ENCODE measurements at regions not wholly inside any gene's neighbourhood (a gene's known extent, or its start where the extent isn't known, plus 50 kb on each side); places are given as distances from the start of the nearest gene placed in this dataset.

- DNase-seq = no peak
These were observed 843.7 kb upstream of the WWC1 start for GRCh38 chr5:167447466-167448375.

GRCh38 chr5:167448376-167448775 is 843.1 kb upstream of the WWC1 start:
- DNase-seq = no peak

DNA sequence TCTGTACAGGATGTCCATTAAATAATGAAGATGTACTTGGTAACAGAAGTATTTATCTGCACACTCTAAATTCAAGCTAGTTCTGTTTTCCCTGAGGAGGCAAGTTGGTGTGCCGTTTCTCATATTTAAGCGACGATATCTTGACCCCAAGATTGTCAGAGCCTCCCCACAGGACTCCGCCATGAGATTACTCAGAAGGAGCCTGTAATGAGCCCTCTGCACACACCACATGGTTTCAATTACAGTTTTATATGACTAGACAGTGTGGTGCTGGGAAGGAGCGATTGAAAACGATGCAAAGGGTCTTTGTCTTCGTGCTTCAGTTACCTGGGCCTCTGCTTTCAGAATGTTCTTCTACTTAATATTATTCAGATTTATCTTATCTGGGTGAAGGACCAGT is 840.4 kb upstream of the WWC1 start:
- DNase-seq = no peak

GRCh38 chr5:167452136-167452535 is 839.3 kb upstream of the WWC1 start:
- no peak for DNase-seq

DNA sequence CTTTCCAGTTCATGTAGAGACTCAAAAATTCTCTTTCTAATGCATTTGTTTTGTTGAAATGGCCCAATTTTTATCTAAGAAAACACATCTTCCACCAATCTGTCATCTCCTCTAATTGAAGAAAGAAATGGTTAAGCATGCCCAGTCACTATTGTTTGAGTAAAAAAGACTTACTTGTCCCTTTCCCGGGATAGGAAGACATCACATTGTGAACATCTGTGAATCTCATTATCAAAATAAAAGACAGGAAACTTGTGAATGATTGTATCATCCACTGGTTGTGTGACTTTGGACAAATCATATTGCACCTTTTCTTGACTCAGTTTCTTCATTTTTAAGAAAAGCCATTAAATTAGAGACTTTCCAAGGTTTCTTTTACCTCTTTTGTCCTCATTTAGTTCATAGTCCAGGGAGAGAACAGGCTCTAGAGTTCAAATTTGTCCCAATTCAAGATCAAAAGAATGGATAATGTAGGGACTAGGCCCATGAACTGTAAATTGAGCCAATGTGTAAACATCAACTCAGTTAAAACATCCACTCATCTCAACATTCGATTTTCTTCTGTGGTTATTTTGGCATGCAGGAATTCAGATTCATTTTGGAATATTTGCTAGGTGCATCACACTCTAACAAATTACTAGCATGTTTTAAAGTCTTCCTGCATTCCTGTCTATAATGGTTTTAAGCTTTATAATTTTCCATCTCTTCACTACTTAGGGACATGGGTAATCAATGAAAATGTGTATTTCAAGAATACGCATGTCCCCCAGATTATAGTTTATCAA is 838.0 kb upstream of the WWC1 start:
- DNase-seq = no peak

GRCh38 chr5:167458412-167458811 is 833.0 kb upstream of the WWC1 start:
- DNase-seq = no peak

DNA sequence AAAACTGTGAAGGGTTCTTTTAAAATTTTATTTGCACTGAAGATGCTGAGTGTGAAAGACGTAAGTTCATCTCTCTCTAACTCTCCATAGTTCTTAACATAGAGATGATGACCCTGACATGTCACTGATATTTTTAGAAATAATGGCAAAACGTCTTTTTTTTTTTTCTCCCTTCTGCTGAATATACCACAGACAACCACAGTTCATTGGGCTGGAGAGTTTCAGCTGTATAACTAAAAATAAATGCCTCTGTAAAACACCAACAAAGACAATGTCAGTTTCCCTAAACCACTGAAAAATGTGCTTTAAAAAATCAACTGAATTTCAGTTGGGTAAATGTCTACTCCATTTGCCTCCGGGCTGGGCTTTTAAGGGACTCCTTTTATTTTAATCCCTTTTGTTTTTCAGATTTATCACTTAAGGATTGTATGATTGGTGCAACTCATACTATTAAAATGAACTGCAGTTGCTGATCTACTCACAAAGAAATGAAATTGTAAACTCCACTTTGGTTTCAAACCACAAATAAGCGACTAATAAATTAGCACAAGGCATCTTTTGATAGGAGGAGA is 830.9 kb upstream of the WWC1 start:
- DNase-seq = no peak

DNA sequence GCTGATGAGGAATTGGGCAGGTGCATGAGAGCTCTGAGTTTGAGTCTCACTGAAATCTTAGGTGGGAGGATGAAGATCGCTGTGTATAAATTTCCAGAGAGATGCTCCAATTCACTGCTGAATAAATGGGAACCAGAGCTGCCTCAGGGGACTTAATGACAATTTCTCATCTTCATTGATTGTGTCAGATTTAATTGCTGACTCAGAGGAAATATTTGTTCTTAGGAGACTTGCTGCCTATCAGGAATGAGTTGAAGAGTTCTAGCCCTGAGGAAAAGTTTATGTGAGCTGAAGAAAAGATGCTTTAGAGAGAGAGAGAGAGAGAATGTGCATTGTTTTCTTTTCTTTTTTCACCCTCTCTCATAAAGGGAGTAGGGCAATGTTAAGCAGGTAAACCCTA is 827.5 kb upstream of the WWC1 start:
- no peak for DNase-seq

GRCh38 chr5:167466992-167467391 is 824.5 kb upstream of the WWC1 start:
- DNase-seq = no peak

DNA sequence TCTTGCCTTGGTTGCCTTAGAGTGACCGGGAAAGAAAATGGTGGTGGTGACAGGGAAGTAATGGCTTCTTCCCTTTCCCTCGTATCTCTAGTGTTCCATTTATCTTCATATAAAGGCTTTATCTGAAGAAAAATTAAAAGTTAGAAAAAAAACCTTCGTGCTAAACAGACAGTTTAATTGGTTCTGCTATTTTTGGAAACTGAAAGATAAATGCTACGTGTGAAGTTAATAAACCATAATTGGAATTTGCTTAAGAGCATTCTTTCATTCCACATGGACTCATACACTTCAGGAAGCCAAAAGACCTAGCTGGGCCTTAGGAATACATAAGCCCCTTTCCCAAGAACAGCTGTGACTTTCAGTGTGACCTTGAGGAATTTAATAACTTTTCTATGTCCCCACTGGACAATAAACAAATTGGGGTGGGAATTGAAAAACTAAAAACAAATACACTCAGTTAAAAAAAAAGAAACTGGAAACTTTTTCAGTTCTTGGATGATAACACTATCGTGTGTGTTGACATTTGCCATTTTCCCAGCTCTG is 818.8 kb upstream of the WWC1 start:
- no peak for DNase-seq

GRCh38 chr5:167478188-167478587 is 813.3 kb upstream of the WWC1 start:
- DNase-seq = no peak

GRCh38 chr5:167479779-167480178 is 811.7 kb upstream of the WWC1 start:
- DNase-seq = no peak

DNA sequence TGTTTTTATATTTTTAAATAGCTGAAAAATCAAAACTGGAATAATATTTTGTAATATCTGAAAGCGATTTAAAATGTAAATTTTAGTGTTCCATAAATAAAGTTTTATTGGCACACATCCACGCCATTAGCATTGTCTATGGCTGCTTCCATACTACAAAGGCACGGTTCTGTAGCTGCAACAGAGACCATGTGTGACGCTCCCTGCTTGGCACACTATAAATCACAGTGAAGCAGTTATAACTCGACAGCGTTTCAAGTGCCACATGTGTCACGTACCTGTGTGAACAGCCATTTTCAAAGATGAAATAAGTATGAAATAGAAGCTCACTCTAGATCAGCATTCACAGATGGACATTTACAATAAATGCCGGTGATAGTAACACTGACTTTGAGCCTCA is 810.1 kb upstream of the WWC1 start:
- DNase-seq = no peak

GRCh38 chr5:167482555-167482954 is 808.9 kb upstream of the WWC1 start:
- DNase-seq = no peak

DNA sequence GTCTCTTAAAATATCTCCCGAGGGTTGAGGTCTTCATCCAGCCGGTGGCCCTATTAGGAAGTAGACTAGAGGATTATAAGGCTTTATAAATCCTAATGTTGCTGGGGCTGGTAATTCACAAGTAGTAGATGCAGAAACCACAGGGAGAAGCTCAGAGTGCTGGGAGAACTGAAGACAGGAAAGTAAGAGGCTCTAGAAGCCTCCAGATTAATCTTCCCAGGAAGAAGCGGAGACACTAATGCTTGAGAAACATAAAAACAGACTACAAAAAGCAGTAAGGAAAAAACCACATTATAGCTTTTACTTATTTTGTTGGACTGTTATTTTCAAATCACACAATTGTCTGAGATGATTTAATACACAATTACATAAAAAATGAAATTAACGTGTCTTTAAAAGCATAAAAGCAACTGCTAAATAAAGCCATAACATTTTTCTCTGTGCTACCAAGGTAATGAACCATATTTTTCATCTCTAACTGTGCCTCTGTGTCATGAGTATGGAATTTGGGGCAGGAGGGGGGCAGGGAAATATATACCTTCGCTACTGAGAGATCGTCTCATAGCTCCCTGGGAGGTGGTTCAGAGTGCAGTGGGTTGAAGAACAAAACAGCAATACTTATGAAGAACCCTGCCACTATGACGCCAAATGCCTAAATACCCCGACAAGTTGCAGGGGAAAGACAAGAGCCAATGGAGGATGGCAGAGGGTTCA is 806.2 kb upstream of the WWC1 start:
- DNase-seq = no peak

- no peak for DNase-seq
These were observed 803.1 kb upstream of the WWC1 start for GRCh38 chr5:167488371-167488770.

DNA sequence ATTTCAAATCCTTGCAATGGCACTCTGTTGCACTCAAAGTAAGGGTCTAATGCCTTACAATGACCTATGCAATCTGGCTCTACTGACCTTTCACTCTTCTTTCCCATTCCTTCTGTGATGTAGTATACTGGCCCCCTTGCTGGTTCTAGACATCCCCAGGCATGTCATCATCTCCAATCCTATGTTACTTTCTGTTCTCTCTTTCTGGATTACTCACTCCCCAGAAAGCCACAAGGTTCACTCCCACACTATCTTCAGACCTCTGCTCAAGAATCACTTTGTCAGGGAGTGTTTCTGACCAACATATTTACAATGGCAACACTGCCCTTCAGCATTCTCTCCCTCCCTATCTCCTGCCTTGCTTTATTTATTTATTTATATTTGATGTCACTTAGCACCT is 802.2 kb upstream of the WWC1 start:
- DNase-seq = no peak

DNA sequence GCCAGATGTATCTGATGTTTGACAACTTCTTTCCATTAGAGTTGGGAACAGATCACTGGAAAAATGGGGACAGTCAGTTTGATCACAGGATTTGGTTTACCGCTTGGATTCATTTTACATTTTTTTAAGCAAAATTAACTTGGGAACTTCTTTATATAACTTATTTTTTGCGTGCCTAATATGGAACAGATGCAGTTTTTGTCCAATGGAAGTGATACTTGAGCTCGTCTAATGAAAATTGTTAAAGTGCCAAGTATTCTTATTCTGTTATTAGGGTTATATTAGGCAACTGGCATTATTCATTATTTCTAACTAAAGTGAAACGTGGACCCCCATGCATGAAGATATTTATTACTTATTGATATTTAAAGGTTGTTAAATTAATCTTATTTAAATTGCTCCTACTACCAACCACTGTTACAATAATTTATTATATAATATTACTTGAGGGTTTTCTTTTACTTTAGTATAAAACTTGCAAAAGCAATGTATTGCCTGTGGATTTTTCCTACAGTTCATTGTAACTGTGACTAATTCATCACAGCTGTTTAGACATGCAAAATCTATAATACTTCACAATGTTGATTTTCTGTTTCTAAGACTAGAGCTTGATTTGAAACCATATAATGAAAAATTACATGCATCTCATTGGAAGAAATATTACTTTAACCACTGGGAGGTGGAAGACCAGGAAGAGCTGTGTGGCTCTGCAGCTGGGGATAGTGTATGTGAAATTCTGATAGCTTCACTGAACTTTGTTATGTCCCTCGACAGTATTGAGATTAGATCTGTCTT is 787.3 kb upstream of the WWC1 start:
- DNase-seq = no peak

DNA sequence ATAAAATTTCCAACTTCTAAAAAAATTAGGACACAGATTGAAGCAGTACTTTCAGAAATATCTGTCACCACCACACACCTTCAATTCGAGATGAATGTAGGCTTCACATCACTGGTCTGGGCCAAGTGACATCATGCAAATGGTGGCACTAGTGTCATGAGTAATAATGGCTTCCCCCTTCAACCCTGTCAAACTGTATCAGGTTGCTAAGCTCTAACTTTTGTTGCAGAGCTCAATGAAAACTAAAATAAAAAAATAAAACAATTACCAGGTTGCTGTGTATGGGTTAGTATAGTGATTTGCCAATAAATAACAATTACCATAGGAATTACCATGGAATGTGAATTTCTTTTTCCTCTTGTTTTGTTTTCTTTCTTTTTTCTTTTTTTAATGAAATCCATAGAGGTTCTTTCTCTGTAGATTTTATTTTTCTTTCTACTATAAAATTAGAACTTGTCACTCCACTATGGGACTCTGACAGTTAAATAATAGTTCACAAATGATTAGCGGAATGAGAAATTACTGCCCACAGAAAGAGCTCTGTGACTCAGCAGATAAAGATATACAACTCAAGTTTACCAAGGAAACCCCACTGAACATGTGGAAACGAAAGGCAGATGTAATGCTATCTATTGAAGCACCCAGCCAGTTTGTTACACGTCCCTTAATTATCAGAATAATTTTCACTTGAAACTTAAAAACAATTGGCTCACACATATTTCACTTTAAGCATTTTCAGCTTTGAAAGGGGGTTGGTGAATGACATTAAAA is 783.8 kb upstream of the WWC1 start:
- DNase-seq = no peak

DNA sequence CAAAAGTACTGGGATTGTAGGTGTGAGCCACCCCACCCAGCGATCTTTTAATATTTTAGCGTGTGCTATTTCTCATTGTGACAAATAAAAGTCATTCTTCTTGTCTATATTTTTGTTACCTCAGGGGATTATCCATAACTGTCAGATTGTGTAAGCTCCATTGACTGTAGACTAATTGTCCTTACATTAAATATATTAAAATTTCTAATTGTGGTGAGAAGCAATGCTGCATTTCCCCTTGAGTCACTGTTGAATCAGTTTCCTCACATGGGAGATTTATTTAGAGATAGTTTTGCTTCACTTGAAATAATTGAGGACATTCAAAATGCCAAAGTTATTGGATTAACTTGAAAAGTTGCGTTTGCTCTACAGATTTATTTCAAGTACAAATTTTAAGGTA is 782.4 kb upstream of the WWC1 start:
- no peak for DNase-seq

DNA sequence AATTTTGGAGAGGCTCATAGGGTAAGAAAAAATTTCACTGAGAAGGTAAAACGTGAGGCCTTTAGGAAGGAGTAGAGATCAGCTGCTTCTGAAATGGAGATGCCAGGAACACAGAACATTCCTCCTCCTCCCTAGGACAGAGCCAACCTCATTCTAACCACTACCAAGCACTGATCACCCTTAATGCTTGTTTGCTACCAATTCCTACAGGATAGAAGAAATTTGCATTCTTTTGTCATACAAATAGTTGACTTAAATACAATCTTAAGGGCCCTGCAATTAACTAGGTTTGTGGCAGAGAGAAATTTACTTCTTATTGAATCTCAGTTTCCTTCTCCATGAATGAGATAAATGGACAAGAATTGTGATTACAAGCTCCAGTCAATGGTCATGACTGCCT is 780.2 kb upstream of the WWC1 start:
- no peak for DNase-seq

Measured in CD4-positive, alpha-beta T cell treated with Interleukin-4 for 4 hours (primary cell).